Thyroid gland (tissue), 4 donors: ENCODE measurements at regions not wholly inside any gene's neighbourhood (a gene's known extent, or its start where the extent isn't known, plus 50 kb on each side); places are given as distances from the start of the nearest gene placed in this dataset.
A peak's percentile ranks its signal among the peaks of the same experiment; 100 is the strongest.
"Not testable (repeated sequence)": the region's sequence is repeated elsewhere in the genome, so short reads cannot be mapped to it uniquely, and the experiment has no call there.

ENCODE experiments used
- CTCF ChIP-seq, 6 experiments: fragments of 200-600 bp in 3 of 6; fragments of 450-650 bp in 3 of 6; sonication (generic) in 3 of 6; IDR thresholded peaks; one replicate each; pipeline ENCODE4 v1.5.1; 2016 to 2019; ENCODE audit warnings: antibody characterized with exemption in 6 of 6, mild to moderate bottlenecking in 2 of 6, inconsistent platforms in 1 of 6, moderate library complexity in 1 of 6
- POLR2A ChIP-seq, 2 donors: fragments of 450-650 bp; IDR thresholded peaks; one replicate each; pipeline ENCODE4 v1.6.1; 2017; ENCODE audit warnings: antibody characterized with exemption in 2 of 2, mild to moderate bottlenecking in 2 of 2, moderate library complexity in 1 of 2

GRCh38 chr2:223190561-223191206, 138.7 kb downstream of the KCNE4 start:
- peak in 1 of 6 experiments; percentile 15 for TF ChIP-seq CTCF (IDR thresholded peaks at IDR 0.05)
- not testable (repeated sequence) for TF ChIP-seq POLR2A (IDR thresholded peaks at IDR 0.05)
